HEK293T (cell line): ENCODE measurements at regions not wholly inside any gene's neighbourhood (a gene's known extent, or its start where the extent isn't known, plus 50 kb on each side); places are given as distances from the start of the nearest gene placed in this dataset.

Source experiments
- BHLHE40 ChIP-seq: fragments of 450-650 bp; IDR thresholded peaks from 2 replicates; pipeline ENCODE4 v1.6.1; 2016; ENCODE audit warnings: mild to moderate bottlenecking, moderate library complexity, borderline replicate concordance
- FOXA1 ChIP-seq: fragments of 450-650 bp; IDR thresholded peaks from 2 replicates; pipeline ENCODE4 v1.6.1; 2016; ENCODE audit warnings: mild to moderate bottlenecking
- FOXK2 ChIP-seq: fragments of 450-650 bp; IDR thresholded peaks from 2 replicates; pipeline ENCODE4 v1.6.1; 2016; ENCODE audit warnings: mild to moderate bottlenecking
- FOXM1 ChIP-seq: fragments of 450-650 bp; IDR thresholded peaks from 2 replicates; pipeline ENCODE4 v1.6.1; 2017; ENCODE audit warnings: mild to moderate bottlenecking, borderline replicate concordance
- HDGF ChIP-seq: fragments of 450-650 bp; IDR thresholded peaks from 2 replicates; pipeline ENCODE4 v1.6.1; 2017; ENCODE audit warnings: antibody characterized with exemption, borderline replicate concordance
- LEF1 ChIP-seq: fragments of 450-650 bp; IDR thresholded peaks from 2 replicates; pipeline ENCODE4 v1.6.1; 2017; ENCODE audit warnings: mild to moderate bottlenecking, borderline replicate concordance
- NFRKB ChIP-seq: fragments of 450-650 bp; IDR thresholded peaks from 2 replicates; pipeline ENCODE4 v1.6.1; 2016; ENCODE audit warnings: mild to moderate bottlenecking, moderate library complexity
- SP1 ChIP-seq: fragments of 450-650 bp; IDR thresholded peaks from 2 replicates; pipeline ENCODE4 v1.6.1; 2017
- SUZ12 ChIP-seq: fragments of 450-650 bp; IDR thresholded peaks from 2 replicates; pipeline ENCODE4 v1.6.1; 2016; ENCODE audit warnings: mild to moderate bottlenecking
- TARDBP ChIP-seq: fragments of 450-650 bp; IDR thresholded peaks from 2 replicates; pipeline ENCODE4 v1.6.1; 2016

- TF ChIP-seq FOXM1, result no peak
- no peak for TF ChIP-seq TARDBP
- TF ChIP-seq HDGF, result no peak
- no peak for TF ChIP-seq SUZ12
- no peak for TF ChIP-seq FOXK2
- no peak for TF ChIP-seq BHLHE40
- no peak for TF ChIP-seq SP1
- no peak for TF ChIP-seq LEF1
- TF ChIP-seq NFRKB, result no peak
- TF ChIP-seq FOXA1, result no peak
Measured at GRCh38 chr1:199660071-199660470, 367.4 kb upstream of the NR5A2 start.
